SK-N-SH treated with all-trans-retinoic acid at 6 μM for 48 hours (cell line): ENCODE measurements at regions not wholly inside any gene's neighbourhood (a gene's known extent, or its start where the extent isn't known, plus 50 kb on each side); places are given as distances from the start of the nearest gene placed in this dataset.

Experiments used
- ATAC-seq: fragments of 200-7000 bp; cut with Tn5 transposase; 3 replicates; pipeline ENCODE4 v1.9.1; 2020; ENCODE audit warnings: mild to moderate bottlenecking, moderate library complexity
- ARNTL ChIP-seq: fragments of 450-650 bp; formaldehyde crosslinking; IDR thresholded peaks from 2 replicates; pipeline ENCODE4 v1.5.0; 2020; ENCODE audit warnings: low read depth, mild to moderate bottlenecking, moderate library complexity, borderline replicate concordance
- BACH2 ChIP-seq: fragments of 250-450 bp; sonication (Bioruptor Pico); IDR thresholded peaks from 2 replicates; pipeline ENCODE4 v1.9.0; 2021; ENCODE audit warnings: mild to moderate bottlenecking, borderline replicate concordance
- CREB5 ChIP-seq: fragments of 250-450 bp; sonication (Bioruptor Pico); IDR thresholded peaks from 2 replicates; pipeline ENCODE4 v1.5.1; 2020; ENCODE audit warnings: low read depth, mild to moderate bottlenecking, moderate library complexity
- CSDC2 ChIP-seq: fragments of 250-450 bp; sonication (Bioruptor Pico); IDR thresholded peaks from 2 replicates; pipeline ENCODE4 v1.5.0; 2020; ENCODE audit warnings: mild to moderate bottlenecking, moderate library complexity
- ESRRG ChIP-seq: fragments of 250-450 bp; sonication (Bioruptor Pico); IDR thresholded peaks from 2 replicates; pipeline ENCODE4 v1.6.1; 2021; ENCODE audit warnings: mild to moderate bottlenecking
- GLIS3 ChIP-seq: fragments of 250-450 bp; sonication (Bioruptor Pico); IDR thresholded peaks from 2 replicates; pipeline ENCODE4 v1.5.0; 2020; ENCODE audit warnings: mild to moderate bottlenecking, moderate library complexity
- OSR1 ChIP-seq: fragments of 250-450 bp; sonication (Bioruptor Pico); IDR thresholded peaks from 2 replicates; pipeline ENCODE4 v1.8.0; 2022; ENCODE audit warnings: moderate library complexity, mild to moderate bottlenecking, inconsistent platforms
- PATZ1 ChIP-seq: fragments of 250-450 bp; sonication (Bioruptor Pico); IDR thresholded peaks from 2 replicates; pipeline ENCODE4 v1.8.0; 2020; ENCODE audit warnings: mild to moderate bottlenecking, moderate library complexity, borderline replicate concordance
- POU6F1 ChIP-seq: fragments of 250-450 bp; sonication (Bioruptor Pico); IDR thresholded peaks from 2 replicates; pipeline ENCODE4 v1.8.0; 2021; ENCODE audit warnings: low read depth, mild to moderate bottlenecking, moderate library complexity, borderline replicate concordance
- PPARA ChIP-seq: fragments of 250-450 bp; sonication (Bioruptor Pico); IDR thresholded peaks from 2 replicates; pipeline ENCODE4 v1.5.0; 2020; ENCODE audit warnings: mild to moderate bottlenecking, borderline replicate concordance
- RARB ChIP-seq: fragments of 250-450 bp; sonication (Bioruptor Pico); IDR thresholded peaks from 2 replicates; pipeline ENCODE4 v1.8.0; 2021; ENCODE audit warnings: mild to moderate bottlenecking, moderate library complexity
- SNAI2 ChIP-seq: fragments of 250-450 bp; sonication (Bioruptor Pico); IDR thresholded peaks from 2 replicates; pipeline ENCODE4 v1.5.0; 2020; ENCODE audit warnings: mild to moderate bottlenecking, moderate library complexity
- TCF4 ChIP-seq: fragments of 250-450 bp; sonication (Bioruptor Pico); IDR thresholded peaks from 2 replicates; pipeline ENCODE4 v1.8.0; 2021; ENCODE audit warnings: mild to moderate bottlenecking, moderate library complexity, borderline replicate concordance
- TOX ChIP-seq: fragments of 250-450 bp; sonication (Bioruptor Pico); IDR thresholded peaks from 2 replicates; pipeline ENCODE4 v1.8.0; 2021; ENCODE audit warnings: mild to moderate bottlenecking, moderate library complexity, borderline replicate concordance
- TSHZ2 ChIP-seq: fragments of 250-450 bp; sonication (Bioruptor Pico); IDR thresholded peaks from 2 replicates; pipeline ENCODE4 v1.5.0; 2020; ENCODE audit warnings: mild to moderate bottlenecking, moderate library complexity
- ZFP30 ChIP-seq: fragments of 450-650 bp; formaldehyde crosslinking; IDR thresholded peaks from 2 replicates; pipeline ENCODE4 v1.5.0; 2022; ENCODE audit warnings: mild to moderate bottlenecking, moderate library complexity
- ZNF565 ChIP-seq: fragments of 450-650 bp; formaldehyde crosslinking; conservative IDR thresholded peaks from 2 replicates; pipeline ENCODE4 v1.5.0; 2020; ENCODE audit warnings: low read depth, mild to moderate bottlenecking, moderate library complexity
- ZNF8 ChIP-seq: fragments of 450-650 bp; formaldehyde crosslinking; IDR thresholded peaks from 2 replicates; pipeline ENCODE4 v1.5.0; 2020; ENCODE audit warnings: mild to moderate bottlenecking, moderate library complexity

- no peak for ATAC-seq
Observed at GRCh38 chr2:204061241-204061640, 124.7 kb downstream of the ICOS start.

GRCh38 chr2:204064119-204064518 lies 127.6 kb downstream of the ICOS start:
- TF ChIP-seq TSHZ2 (no peak), SNAI2 (CRISPR knock-in tag) (no peak), ZNF565 (CRISPR knock-in tag) (no peak), OSR1 (CRISPR knock-in tag) (no peak), POU6F1 (no peak)
- ATAC-seq, result no peak

More at GRCh38 chr2:204061241-204061640, 124.7 kb downstream of the ICOS start:
- TF ChIP-seq CREB5, result no peak
- no peak for TF ChIP-seq RARB (CRISPR knock-in tag)
- no peak for TF ChIP-seq TCF4 (CRISPR knock-in tag)
- no peak for TF ChIP-seq PATZ1 (CRISPR knock-in tag)
- TF ChIP-seq ESRRG (CRISPR knock-in tag), result no peak

GRCh38 chr2:204065566-204065965 lies 129.0 kb downstream of the ICOS start:
- TF ChIP-seq ARNTL (no peak), PPARA (CRISPR knock-in tag) (no peak), PATZ1 (CRISPR knock-in tag) (no peak), CREB5 (no peak), RARB (CRISPR knock-in tag) (no peak), ESRRG (CRISPR knock-in tag) (no peak), GLIS3 (no peak), BACH2 (CRISPR knock-in tag) (no peak)
- no peak for ATAC-seq

- no peak for ATAC-seq
- TF ChIP-seq CSDC2 (no peak), PATZ1 (CRISPR knock-in tag) (no peak), ZNF8 (no peak), POU6F1 (no peak), SNAI2 (CRISPR knock-in tag) (no peak), TOX (CRISPR knock-in tag) (no peak), GLIS3 (no peak), TSHZ2 (no peak), ZFP30 (no peak), PPARA (CRISPR knock-in tag) (no peak)
Observed at GRCh38 chr2:204066051-204066450, 129.5 kb downstream of the ICOS start.
